Caco-2 (cell line): ENCODE measurements at regions not wholly inside any gene's neighbourhood (a gene's known extent, or its start where the extent isn't known, plus 50 kb on each side); places are given as distances from the start of the nearest gene placed in this dataset.

Experiments
- BruUV-seq: library from RNA; stranded (reverse); fragments of 400-500 nt; replicated peaks from 2 replicates; lab custom pipeline; 2021; lab: Mats Ljungman, UMichigan
- CTCF ChIA-PET: fragments of 300-600 bp; sonication (Branson Sonifier 250); formaldehyde crosslinking; loops from one replicate; lab custom pipeline; 2022; ENCODE audit warnings: antibody characterized with exemption; lab: Charles Lee
- POLR2A ChIA-PET: fragments of 300-600 bp; sonication (Branson Sonifier 250); formaldehyde crosslinking; loops from one replicate; lab custom pipeline; 2022; ENCODE audit warnings: antibody characterized with exemption; lab: Charles Lee
- DNase-seq, 2 experiments: peaks; one replicate each; pipeline versions ENCODE4 v3.0.0 to v3.0.0-alpha.2; 2020 to 2022
- H3K27me3 ChIP-seq: replicated peaks from 2 replicates; pipeline ENCODE4 v1.6.0; 2011; ENCODE audit warnings: low read length; ENCODE audit not compliant: control insufficient read depth, insufficient read depth
- H3K36me3 ChIP-seq: 2 replicates; pipeline ENCODE4 v1.5.1; 2011; ENCODE audit warnings: low read length; ENCODE audit not compliant: control insufficient read depth, insufficient read depth
- H3K4me1 ChIP-seq: fragments of 250-450 bp; sonication (Bioruptor Pico); 2 replicates; pipeline ENCODE4 v1.5.1; 2020; ENCODE audit warnings: mild to moderate bottlenecking
- H3K4me3 ChIP-seq: 2 replicates; pipeline ENCODE4 v1.5.1; 2011; ENCODE audit warnings: low read depth, mild to moderate bottlenecking, control low read depth, low read length
- H3K9me3 ChIP-seq: fragments of 250-450 bp; sonication (Bioruptor Pico); 2 replicates; pipeline ENCODE4 v1.5.1; 2020; ENCODE audit warnings: mild to moderate bottlenecking, moderate library complexity
- H3K27ac Mint-ChIP-seq: one replicate; pipeline ENCODE4 v1.8.0; 2022; ENCODE audit warnings: mixed read lengths; ENCODE audit not compliant: unreplicated experiment
- H3K27me3 Mint-ChIP-seq: one replicate; pipeline ENCODE4 v1.8.0; 2022; ENCODE audit warnings: mixed read lengths; ENCODE audit not compliant: insufficient read depth, unreplicated experiment
- H3K36me3 Mint-ChIP-seq: one replicate; pipeline ENCODE4 v1.8.0; 2022; ENCODE audit warnings: mild to moderate bottlenecking, mixed read lengths; ENCODE audit not compliant: insufficient read depth, unreplicated experiment
- H3K4me1 Mint-ChIP-seq: one replicate; pipeline ENCODE4 v1.8.0; 2022; ENCODE audit warnings: low read depth, mixed read lengths; ENCODE audit not compliant: unreplicated experiment
- H3K4me3 Mint-ChIP-seq: one replicate; pipeline ENCODE4 v1.8.0; 2022; ENCODE audit warnings: mild to moderate bottlenecking, moderate library complexity, mixed read lengths; ENCODE audit not compliant: unreplicated experiment
- H3K9me3 Mint-ChIP-seq: one replicate; pipeline ENCODE4 v1.8.0; 2022; ENCODE audit warnings: mixed read lengths; ENCODE audit not compliant: unreplicated experiment
- intact Hi-C: fragments of 100-400 bp; cut with micrococcal nuclease; formaldehyde crosslinking; loops from one replicate; pipeline ENCODE4 v1.10.0; 2022; ENCODE audit not compliant: unreplicated experiment
- TF ChIP-seq, protein P1 (sequence below), 2 experiments: fragments of 200-600 bp in 1 of 2; IDR thresholded peaks; 1 replicate in 1 of 2; 2 replicates in 1 of 2; pipeline versions ENCODE4 v1.5.1 to v1.8.0; 2011 to 2022; ENCODE audit warnings: antibody characterized with exemption in 1 of 2, control low read depth in 1 of 2, inconsistent platforms in 1 of 2, low read depth in 1 of 2, low read length in 1 of 2, mild to moderate bottlenecking in 1 of 2, moderate library complexity in 1 of 2; ENCODE audit not compliant: insufficient read depth in 1 of 2, severe bottlenecking in 1 of 2, unreplicated experiment in 1 of 2

DNA sequence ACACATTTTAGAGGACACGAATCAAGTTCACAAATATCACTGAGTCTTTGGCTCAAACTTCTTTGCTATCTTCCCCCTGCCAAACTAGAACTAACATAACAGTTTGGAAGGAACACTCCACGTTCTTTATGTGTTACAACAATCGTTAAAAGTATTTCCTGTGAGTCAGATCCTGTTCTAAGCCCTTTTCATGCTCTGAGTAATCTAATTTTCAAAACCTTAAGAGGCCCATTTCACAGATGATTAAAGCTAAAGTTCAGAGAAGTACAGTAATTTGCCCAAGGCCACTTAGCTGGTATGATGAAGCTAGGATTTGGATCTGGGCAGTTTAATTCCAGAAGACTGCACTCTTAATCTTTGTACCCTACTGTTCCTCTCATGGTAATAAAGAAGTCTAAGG, 854.4 kb upstream of the INTU start:
- Mint-ChIP-seq H3K36me3 (no peaks in the 10 kb centered on the region), H3K9me3 (no peaks in the 10 kb centered on the region), H3K27ac (no peak overlapping the region), H3K4me3 (no peak overlapping the region), H3K27me3 (peaks cover 3% of the 10 kb centered on the region), H3K4me1 (peaks cover 6% of the 10 kb centered on the region)
- ChIA-PET CTCF (no interaction called here), POLR2A (no interaction called here)
- Histone ChIP-seq H3K4me1 (no peaks in the 10 kb centered on the region), H3K9me3 (no peaks in the 10 kb centered on the region), H3K36me3 (no peaks in the 10 kb centered on the region), H3K4me3 (no peak overlapping the region), H3K27me3 (no peaks in the 10 kb centered on the region)
- intact Hi-C loops, result no loop called here
- TF ChIP-seq, protein P1, sequence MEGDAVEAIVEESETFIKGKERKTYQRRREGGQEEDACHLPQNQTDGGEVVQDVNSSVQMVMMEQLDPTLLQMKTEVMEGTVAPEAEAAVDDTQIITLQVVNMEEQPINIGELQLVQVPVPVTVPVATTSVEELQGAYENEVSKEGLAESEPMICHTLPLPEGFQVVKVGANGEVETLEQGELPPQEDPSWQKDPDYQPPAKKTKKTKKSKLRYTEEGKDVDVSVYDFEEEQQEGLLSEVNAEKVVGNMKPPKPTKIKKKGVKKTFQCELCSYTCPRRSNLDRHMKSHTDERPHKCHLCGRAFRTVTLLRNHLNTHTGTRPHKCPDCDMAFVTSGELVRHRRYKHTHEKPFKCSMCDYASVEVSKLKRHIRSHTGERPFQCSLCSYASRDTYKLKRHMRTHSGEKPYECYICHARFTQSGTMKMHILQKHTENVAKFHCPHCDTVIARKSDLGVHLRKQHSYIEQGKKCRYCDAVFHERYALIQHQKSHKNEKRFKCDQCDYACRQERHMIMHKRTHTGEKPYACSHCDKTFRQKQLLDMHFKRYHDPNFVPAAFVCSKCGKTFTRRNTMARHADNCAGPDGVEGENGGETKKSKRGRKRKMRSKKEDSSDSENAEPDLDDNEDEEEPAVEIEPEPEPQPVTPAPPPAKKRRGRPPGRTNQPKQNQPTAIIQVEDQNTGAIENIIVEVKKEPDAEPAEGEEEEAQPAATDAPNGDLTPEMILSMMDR (IDR thresholded peaks at IDR 0.05; ENCODE audit: insufficient read depth in 1 of 2, low read depth in 1 of 2, low read length in 1 of 2, severe bottlenecking in 1 of 2, unreplicated experiment in 1 of 2), result no peak
- DNase-seq, result no peak
- BruUV-seq, result no TSS peak

DNA sequence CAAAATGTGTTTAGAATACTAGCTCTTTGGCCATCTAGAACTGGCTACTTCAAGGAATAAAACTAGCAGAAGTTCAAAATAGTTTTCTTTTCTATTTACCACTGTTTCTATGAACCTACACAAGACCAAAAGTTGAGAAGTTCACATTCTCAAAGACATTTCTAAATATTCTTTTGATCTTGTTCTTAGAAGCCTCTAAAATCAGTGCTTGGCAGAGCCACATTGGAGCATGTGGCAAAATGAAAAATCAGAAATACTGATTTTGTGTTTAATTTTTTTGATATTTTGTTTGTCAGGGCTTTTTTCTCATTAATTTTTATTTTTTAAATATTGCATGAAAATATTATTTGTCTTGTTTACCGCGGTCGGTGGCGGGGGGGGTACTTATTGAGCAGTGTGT, 853.8 kb upstream of the INTU start:
- H3K36me3 Mint-ChIP-seq, result no peaks in the 10 kb centered on the region
- H3K9me3 Mint-ChIP-seq, result no peaks in the 10 kb centered on the region
- peaks cover 6% of the 10 kb centered on the region for H3K4me1 Mint-ChIP-seq
- intact Hi-C loops, result no loop called here
- DNase-seq, result no peak
- H3K27ac Mint-ChIP-seq, result no peak overlapping the region
- no peak overlapping the region for H3K4me3 Mint-ChIP-seq
- Histone ChIP-seq H3K4me1 (no peaks in the 10 kb centered on the region), H3K27me3 (no peaks in the 10 kb centered on the region), H3K9me3 (no peaks in the 10 kb centered on the region), H3K4me3 (no peak overlapping the region), H3K36me3 (no peaks in the 10 kb centered on the region)
- CTCF ChIA-PET, result no interaction called here
- POLR2A ChIA-PET, result no interaction called here
- H3K27me3 Mint-ChIP-seq, result peaks cover 3% of the 10 kb centered on the region
- BruUV-seq, result no TSS peak
- TF ChIP-seq, protein P1 (IDR thresholded peaks at IDR 0.05; ENCODE audit: insufficient read depth in 1 of 2, low read depth in 1 of 2, low read length in 1 of 2, severe bottlenecking in 1 of 2, unreplicated experiment in 1 of 2), result no peak

- no peaks in the 10 kb centered on the region for H3K9me3 ChIP-seq
- no peaks in the 10 kb centered on the region for H3K36me3 ChIP-seq
- H3K4me1 ChIP-seq, result no peaks in the 10 kb centered on the region
- no TSS peak for BruUV-seq
- H3K27me3 ChIP-seq, result no peaks in the 10 kb centered on the region
- Mint-ChIP-seq H3K27ac (no peak overlapping the region), H3K27me3 (peaks cover 3% of the 10 kb centered on the region), H3K9me3 (no peaks in the 10 kb centered on the region), H3K36me3 (no peaks in the 10 kb centered on the region), H3K4me3 (no peak overlapping the region), H3K4me1 (peaks cover 6% of the 10 kb centered on the region)
- intact Hi-C loops, result no loop called here
- no peak for DNase-seq
- H3K4me3 ChIP-seq, result no peak overlapping the region
- ChIA-PET CTCF (no interaction called here), POLR2A (no interaction called here)
- TF ChIP-seq, protein P1 (IDR thresholded peaks at IDR 0.05; ENCODE audit: insufficient read depth in 1 of 2, low read depth in 1 of 2, low read length in 1 of 2, severe bottlenecking in 1 of 2, unreplicated experiment in 1 of 2), result no peak
These were observed 853.2 kb upstream of the INTU start for GRCh38 chr4:126779436-126780166.
